Neural cell (in vitro differentiated cells): ENCODE measurements at regions not wholly inside any gene's neighbourhood (a gene's known extent, or its start where the extent isn't known, plus 50 kb on each side); places are given as distances from the start of the nearest gene placed in this dataset.

Experiments used
- CTCF ChIP-seq: fragments of 450-650 bp; IDR thresholded peaks from 2 replicates; pipeline ENCODE4 v1.5.1; 2014; ENCODE audit warnings: antibody characterized with exemption, mild to moderate bottlenecking, moderate library complexity; ENCODE audit not compliant: poor library complexity, severe bottlenecking
- EP300 ChIP-seq: fragments of 450-650 bp; conservative IDR thresholded peaks from 2 replicates; pipeline ENCODE4 v1.6.1; 2014; ENCODE audit warnings: antibody characterized with exemption, mild to moderate bottlenecking, moderate library complexity; ENCODE audit not compliant: poor library complexity, severe bottlenecking
- EZH2 ChIP-seq: fragments of 200-600, 300-800 bp; shearing (Covaris generic), sonication (generic); IDR thresholded peaks from 2 replicates; pipeline ENCODE4 v1.6.1; 2014; ENCODE audit warnings: antibody characterized with exemption, low read length, borderline replicate concordance, mild to moderate bottlenecking; ENCODE audit not compliant: insufficient read depth, poor library complexity, severe bottlenecking
- MXI1 ChIP-seq: fragments of 450-650 bp; conservative IDR thresholded peaks from 2 replicates; pipeline ENCODE4 v1.6.1; 2014; ENCODE audit warnings: antibody characterized with exemption, mild to moderate bottlenecking; ENCODE audit not compliant: poor library complexity, severe bottlenecking
- POLR2AphosphoS5 ChIP-seq: IDR thresholded peaks from 2 replicates; pipeline ENCODE4 v1.6.1; 2012
- RAD21 ChIP-seq: fragments of 450-650 bp; conservative IDR thresholded peaks from 2 replicates; pipeline ENCODE4 v1.6.1; 2014; ENCODE audit warnings: antibody characterized with exemption, mild to moderate bottlenecking, moderate library complexity
- SMC3 ChIP-seq: fragments of 450-650 bp; conservative IDR thresholded peaks from 2 replicates; pipeline ENCODE4 v1.6.1; 2014; ENCODE audit warnings: antibody characterized with exemption, mild to moderate bottlenecking, moderate library complexity; ENCODE audit not compliant: poor library complexity
- TAF1 ChIP-seq: IDR thresholded peaks from 2 replicates; pipeline ENCODE4 v1.6.1; 2012; ENCODE audit warnings: low read depth
- TF ChIP-seq, protein P1 (sequence below): IDR thresholded peaks from 2 replicates; pipeline ENCODE4 v1.6.1; 2012; ENCODE audit warnings: borderline replicate concordance

DNA sequence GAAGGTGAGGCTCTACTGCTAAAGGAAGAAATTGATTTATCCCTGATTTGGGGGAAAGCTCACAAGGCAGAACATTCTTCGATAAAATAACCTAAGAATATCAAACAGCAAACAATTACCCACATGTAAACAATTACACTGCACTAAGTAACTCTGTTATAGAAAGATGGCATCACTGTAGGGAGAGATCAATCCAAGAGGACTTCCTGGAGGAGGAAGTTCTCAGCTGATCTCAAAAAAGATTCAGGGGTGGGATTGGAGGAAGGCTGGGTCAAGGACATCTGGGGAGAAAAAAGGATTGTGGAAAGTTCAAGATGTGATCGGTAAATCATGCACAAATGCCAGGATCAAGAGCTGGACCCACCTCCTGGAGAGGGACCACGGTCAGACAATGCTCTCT, 361.0 kb upstream of the SULF2 start:
- TF ChIP-seq CTCF (no peak), EZH2 (no peak), MXI1 (no peak), EP300 (no peak), POLR2AphosphoS5 (no peak), TAF1 (no peak), RAD21 (no peak), SMC3 (no peak)
- TF ChIP-seq, protein P1, sequence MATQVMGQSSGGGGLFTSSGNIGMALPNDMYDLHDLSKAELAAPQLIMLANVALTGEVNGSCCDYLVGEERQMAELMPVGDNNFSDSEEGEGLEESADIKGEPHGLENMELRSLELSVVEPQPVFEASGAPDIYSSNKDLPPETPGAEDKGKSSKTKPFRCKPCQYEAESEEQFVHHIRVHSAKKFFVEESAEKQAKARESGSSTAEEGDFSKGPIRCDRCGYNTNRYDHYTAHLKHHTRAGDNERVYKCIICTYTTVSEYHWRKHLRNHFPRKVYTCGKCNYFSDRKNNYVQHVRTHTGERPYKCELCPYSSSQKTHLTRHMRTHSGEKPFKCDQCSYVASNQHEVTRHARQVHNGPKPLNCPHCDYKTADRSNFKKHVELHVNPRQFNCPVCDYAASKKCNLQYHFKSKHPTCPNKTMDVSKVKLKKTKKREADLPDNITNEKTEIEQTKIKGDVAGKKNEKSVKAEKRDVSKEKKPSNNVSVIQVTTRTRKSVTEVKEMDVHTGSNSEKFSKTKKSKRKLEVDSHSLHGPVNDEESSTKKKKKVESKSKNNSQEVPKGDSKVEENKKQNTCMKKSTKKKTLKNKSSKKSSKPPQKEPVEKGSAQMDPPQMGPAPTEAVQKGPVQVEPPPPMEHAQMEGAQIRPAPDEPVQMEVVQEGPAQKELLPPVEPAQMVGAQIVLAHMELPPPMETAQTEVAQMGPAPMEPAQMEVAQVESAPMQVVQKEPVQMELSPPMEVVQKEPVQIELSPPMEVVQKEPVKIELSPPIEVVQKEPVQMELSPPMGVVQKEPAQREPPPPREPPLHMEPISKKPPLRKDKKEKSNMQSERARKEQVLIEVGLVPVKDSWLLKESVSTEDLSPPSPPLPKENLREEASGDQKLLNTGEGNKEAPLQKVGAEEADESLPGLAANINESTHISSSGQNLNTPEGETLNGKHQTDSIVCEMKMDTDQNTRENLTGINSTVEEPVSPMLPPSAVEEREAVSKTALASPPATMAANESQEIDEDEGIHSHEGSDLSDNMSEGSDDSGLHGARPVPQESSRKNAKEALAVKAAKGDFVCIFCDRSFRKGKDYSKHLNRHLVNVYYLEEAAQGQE, result no peak
